GM19023 (cell line): ENCODE measurements at regions not wholly inside any gene's neighbourhood (a gene's known extent, or its start where the extent isn't known, plus 50 kb on each side); places are given as distances from the start of the nearest gene placed in this dataset.
"Not testable (repeated sequence)": the region's sequence is repeated elsewhere in the genome, so short reads cannot be mapped to it uniquely, and the experiment has no call there.

Source experiments
- ATAC-seq: cut with Tn5 transposase; IDR thresholded peaks from one replicate; pipeline ENCODE4 v1.9.1; 2021; ENCODE audit warnings: mild to moderate bottlenecking, moderate library complexity; ENCODE audit not compliant: unreplicated experiment

GRCh38 chr18:8882632-8883408, 177.5 kb downstream of the MTCL1 start:
- ATAC-seq, result no peak

- ATAC-seq, result no peak
These were observed 178.0 kb downstream of the MTCL1 start for GRCh38 chr18:8883409-8883668.

GRCh38 chr18:8887877-8888276, 182.5 kb downstream of the MTCL1 start:
- not testable (repeated sequence) for ATAC-seq

GRCh38 chr18:8889489-8889888, 184.1 kb downstream of the MTCL1 start:
- ATAC-seq, result no peak

DNA sequence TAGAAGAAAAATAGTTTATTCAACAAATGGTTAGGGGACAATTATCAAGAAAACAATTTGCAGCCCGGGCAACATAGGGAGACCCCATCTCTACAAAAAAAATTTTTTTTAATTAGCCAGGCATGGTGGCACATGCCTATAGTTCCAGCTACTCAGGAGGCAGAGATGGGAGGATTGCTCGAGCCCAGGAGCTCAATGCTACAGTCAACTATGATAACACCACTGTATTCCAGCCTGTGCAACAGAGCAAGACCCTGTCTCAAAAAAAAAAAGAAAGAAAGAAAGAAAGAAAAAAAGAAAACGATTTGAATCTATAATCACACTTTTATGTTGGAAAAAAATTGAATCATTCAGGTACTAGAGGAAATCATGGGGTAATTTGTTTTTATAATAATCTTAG, 185.1 kb downstream of the MTCL1 start:
- ATAC-seq, result not testable (repeated sequence)

- no peak for ATAC-seq
These were observed 185.7 kb downstream of the MTCL1 start for GRCh38 chr18:8890957-8891464.

DNA sequence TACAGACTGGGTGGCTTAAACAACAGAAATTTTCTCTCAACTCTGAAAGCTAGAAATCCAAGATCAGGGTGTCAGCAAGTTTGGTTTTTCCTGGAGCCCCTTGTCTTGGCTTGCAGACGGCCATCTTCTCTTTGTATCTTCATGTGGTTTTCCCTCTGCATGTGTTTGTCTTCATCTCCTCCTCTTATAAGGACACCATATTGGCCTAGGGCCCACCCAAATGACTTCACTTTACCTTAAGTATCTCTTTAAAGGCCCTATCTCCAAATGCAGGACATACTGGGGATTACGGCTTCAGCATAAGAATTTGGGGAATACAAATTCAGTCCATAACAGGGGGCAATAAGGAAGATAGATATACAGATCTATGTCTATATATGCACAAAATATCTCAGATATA, 187.9 kb downstream of the MTCL1 start:
- ATAC-seq, result no peak

- ATAC-seq, result no peak
These were observed 188.4 kb downstream of the MTCL1 start for GRCh38 chr18:8893628-8894231.

DNA sequence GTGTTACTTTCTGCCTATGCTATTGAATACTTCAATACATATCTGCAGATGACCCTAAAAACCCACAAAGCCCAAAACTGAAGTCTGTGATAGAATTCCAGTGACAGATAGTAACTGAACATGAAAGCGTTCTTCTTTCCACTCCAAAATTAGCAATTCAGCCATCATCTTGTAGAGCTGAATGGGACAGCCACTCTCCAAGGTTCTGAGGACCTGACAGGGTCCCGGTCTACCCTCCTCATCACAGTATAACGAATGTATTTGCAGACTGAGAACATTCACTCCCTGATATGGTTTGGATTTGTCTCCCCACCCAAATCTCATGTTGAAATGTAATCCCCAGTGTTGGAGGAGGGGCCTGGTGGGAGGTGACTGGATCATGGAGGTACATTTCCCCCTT, 189.5 kb downstream of the MTCL1 start:
- no peak for ATAC-seq

- no peak for ATAC-seq
These were observed 190.0 kb downstream of the MTCL1 start for GRCh38 chr18:8895341-8895740.

DNA sequence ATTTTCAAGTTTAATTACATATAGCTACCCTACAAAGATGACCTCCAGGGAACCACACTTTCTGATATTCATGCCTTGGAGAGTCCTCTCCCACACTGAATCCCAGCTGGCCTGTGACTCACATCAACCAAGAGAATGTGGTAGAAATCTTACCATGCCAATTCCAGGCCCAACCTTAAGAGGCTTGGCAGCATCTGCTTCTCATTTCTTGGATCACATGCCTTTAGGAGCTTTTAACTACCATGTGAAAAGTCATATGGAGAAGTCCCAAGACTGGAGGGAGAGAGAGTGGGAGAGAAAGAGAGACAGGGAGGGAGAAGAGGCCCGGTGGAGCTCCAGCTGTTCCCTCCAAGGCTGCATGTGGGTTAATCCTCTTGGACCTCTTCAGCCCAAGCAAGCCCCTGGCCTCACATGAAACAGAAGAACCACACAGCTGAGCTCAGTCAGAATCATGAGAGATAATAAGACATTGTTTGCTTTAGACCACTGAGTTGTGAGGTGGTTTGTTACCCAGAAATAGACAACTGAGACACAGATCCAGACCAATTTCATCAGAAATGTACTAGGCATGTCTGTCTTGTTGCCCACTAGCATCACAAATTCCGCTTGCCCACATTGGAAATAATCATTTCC, 190.7 kb downstream of the MTCL1 start:
- no peak for ATAC-seq

GRCh38 chr18:8899000-8899399, 193.6 kb downstream of the MTCL1 start:
- no peak for ATAC-seq

DNA sequence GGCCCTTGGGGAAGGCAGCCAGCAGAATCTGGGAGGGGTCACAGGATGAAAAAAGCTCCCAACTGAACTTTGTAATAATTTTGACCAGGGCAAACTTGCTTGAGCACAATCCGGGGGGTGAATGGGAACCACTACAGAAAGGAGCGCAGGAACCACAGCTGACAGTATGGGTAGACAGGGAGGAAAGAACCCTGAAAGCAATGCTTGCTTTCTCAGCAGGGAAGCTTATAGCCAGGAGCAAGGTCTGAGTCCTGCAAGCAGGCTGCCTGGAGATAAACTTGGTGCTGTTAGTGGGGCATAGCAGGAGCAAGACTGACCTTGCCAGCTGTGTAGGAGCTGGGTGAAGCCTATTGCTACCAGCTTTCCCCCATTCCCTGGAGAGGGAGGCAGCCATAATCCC, 195.2 kb downstream of the MTCL1 start:
- ATAC-seq, result no peak

DNA sequence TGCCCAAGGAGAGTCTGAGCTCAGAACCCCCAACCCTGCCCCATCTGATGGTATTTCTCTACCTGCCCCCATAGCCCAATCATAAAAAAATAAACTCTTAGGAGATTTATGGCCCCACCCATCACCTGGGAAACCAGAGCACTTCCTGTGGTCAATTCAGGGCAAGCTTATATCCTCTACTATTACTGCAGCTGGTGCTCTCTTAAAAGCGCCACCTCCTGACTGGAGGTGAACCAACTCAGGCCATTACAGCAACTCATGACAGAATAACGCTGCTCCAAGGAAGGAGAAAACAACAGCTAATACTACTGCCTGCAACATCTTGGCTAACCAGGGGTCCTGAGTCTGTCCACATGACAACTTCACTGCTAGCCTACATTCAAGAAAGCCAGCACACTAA, 195.7 kb downstream of the MTCL1 start:
- ATAC-seq, result no peak

DNA sequence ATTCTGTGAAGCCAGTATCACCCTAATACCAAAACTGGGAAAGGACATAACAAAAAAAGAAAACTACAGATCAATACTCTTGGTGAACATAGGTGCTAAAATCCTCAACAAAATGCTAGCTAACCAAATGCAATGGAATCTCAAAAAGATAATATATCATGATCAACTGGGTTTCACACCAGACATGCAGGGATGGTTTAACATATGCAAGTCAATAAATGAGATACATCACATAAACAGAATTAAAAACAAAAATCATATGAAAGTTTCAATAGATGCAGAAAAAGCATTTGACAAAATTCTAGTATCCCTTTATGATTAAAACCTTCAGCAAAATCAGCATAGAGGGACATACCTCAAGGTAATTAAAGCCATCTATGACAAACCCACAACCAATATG, 198.2 kb upstream of the NDUFV2 start:
- ATAC-seq, result no peak

- no peak for ATAC-seq
These were observed 193.5 kb upstream of the NDUFV2 start for GRCh38 chr18:8908792-8909510.

DNA sequence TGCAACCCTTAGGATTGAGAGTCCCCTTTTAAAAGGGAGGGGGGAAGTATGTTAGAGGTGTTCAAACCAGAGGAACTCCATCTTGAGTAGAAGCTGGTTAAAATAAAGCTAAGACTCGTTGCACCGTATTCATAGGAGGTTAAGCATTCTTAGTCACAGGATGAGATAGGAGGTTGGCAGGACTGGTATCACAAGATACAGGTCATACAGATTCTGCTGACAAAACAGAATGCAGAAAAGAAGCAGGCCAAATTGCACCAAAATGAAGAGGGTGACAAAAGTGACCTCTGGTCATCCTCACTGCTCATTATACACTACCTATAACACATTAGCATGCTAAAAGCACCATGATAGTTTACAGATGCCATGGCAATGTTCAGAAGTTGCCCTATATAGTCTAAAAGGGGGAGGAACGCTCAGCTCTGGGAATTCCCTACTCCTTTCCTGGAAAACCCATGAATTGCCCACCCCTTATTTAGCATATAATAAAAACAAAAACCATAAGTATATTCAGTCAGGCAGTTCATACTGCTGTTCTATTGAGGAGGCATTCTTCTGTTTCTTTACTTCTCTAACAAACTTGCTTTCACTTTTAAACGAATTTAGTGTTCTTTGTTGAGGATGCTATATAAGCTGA, 192.2 kb upstream of the NDUFV2 start:
- no peak for ATAC-seq

DNA sequence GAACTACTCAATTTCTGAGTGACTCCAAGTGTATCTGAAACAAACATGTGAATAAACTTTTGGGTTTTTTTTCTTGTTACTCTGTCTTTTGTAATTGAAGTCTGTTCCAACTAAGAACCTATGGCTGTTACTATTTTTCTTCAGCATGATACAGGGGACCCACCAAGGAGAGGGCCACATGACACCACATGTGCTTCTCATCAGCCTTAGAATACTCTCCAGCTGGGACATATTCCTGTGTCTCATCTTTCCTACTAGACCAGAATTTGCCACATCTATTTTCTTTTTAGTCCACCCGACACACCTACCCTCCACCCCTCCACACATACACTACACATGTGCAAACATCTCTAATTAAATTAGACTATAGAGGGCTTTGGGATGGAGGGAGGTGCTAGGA, 191.7 kb upstream of the NDUFV2 start:
- no peak for ATAC-seq

GRCh38 chr18:8911408-8912340, 190.8 kb upstream of the NDUFV2 start:
- ATAC-seq, result no peak
